ENCODE measurements at regions not wholly inside any gene's neighbourhood (a gene's known extent, or its start where the extent isn't known, plus 50 kb on each side); places are given as distances from the start of the nearest gene placed in this dataset.
"Not testable (repeated sequence)": the region's sequence is repeated elsewhere in the genome, so short reads cannot be mapped to it uniquely, and the experiment has no call there.

GRCh38 chr12:34309806-34310804 lies 287.8 kb downstream of the ALG10 start:
- not testable (repeated sequence) for H3K27ac ChIP-seq (ENCODE audit: low read length); H3K27me3 ChIP-seq (ENCODE audit: low read depth, low read length); H3K4me1 ChIP-seq (ENCODE audit: control insufficient read depth in 1 of 2, insufficient read depth in 2 of 2, low read length in 2 of 2); H3K36me3 ChIP-seq (ENCODE audit: control insufficient read depth in 1 of 2, insufficient read depth in 2 of 2, low read length in 2 of 2); H3K4me3 ChIP-seq (ENCODE audit: low read depth in 1 of 2, low read length in 2 of 2)
- peaks cover 0 to 17% of the 10 kb centered on the region in 2 donors for H3K9me3 ChIP-seq (ENCODE audit: control insufficient read depth in 1 of 2, low read length in 2 of 2)

DNA sequence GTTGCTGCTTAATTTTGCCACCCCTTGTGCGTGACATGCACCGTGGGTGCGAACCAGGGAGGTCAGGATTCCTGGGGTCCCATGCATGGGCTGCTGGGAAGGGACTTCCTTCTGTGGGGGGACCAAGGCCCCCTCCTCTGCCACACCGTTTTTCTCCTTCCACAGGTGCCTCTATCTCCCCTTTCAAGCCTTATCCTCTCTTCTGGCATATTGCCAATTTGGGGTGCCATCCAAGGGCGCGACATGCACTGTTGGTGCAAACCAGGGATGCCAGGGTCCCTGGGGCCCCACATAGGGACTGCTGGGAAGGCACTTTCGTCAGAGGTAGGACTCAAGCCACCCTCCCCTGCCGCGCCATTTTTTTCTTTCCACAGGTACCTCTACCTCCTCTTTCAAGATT lies 289.0 kb downstream of the ALG10 start:
- Histone ChIP-seq H3K27me3 (ENCODE audit: low read depth, low read length) (no peaks in the 10 kb centered on the region), H3K4me3 (ENCODE audit: low read depth in 1 of 2, low read length in 2 of 2) (no peak overlapping the region), H3K27ac (ENCODE audit: low read length) (no peak overlapping the region), H3K36me3 (ENCODE audit: control insufficient read depth in 1 of 2, insufficient read depth in 2 of 2, low read length in 2 of 2) (no peaks in the 10 kb centered on the region), H3K9me3 (ENCODE audit: control insufficient read depth in 1 of 2, low read length in 2 of 2) (peaks cover 0 to 11% of the 10 kb centered on the region in 2 donors), H3K4me1 (ENCODE audit: control insufficient read depth in 1 of 2, insufficient read depth in 2 of 2, low read length in 2 of 2) (no peaks in the 10 kb centered on the region)

- Histone ChIP-seq H3K9me3 (ENCODE audit: control insufficient read depth in 1 of 2, low read length in 2 of 2) (peaks cover 0 to 18% of the 10 kb centered on the region in 2 donors), H3K4me1 (ENCODE audit: control insufficient read depth in 1 of 2, insufficient read depth in 2 of 2, low read length in 2 of 2) (no peaks in the 10 kb centered on the region), H3K36me3 (ENCODE audit: control insufficient read depth in 1 of 2, insufficient read depth in 2 of 2, low read length in 2 of 2) (no peaks in the 10 kb centered on the region), H3K27ac (ENCODE audit: low read length) (no peak overlapping the region), H3K27me3 (ENCODE audit: low read depth, low read length) (no peaks in the 10 kb centered on the region), H3K4me3 (ENCODE audit: low read depth in 1 of 2, low read length in 2 of 2) (no peak overlapping the region)
Measured at GRCh38 chr12:34327671-34328070, 305.4 kb downstream of the ALG10 start.

- Histone ChIP-seq H3K36me3 (ENCODE audit: control insufficient read depth in 1 of 2, insufficient read depth in 2 of 2, low read length in 2 of 2) (no peaks in the 10 kb centered on the region), H3K9me3 (ENCODE audit: control insufficient read depth in 1 of 2, low read length in 2 of 2) (peaks cover 0 to under 1% of the 10 kb centered on the region in 2 donors), H3K27me3 (ENCODE audit: low read depth, low read length) (no peaks in the 10 kb centered on the region), H3K4me1 (ENCODE audit: control insufficient read depth in 1 of 2, insufficient read depth in 2 of 2, low read length in 2 of 2) (no peaks in the 10 kb centered on the region), H3K27ac (ENCODE audit: low read length) (no peak overlapping the region), H3K4me3 (ENCODE audit: low read depth in 1 of 2, low read length in 2 of 2) (no peak overlapping the region)
Measured at GRCh38 chr12:34333337-34333736, 311.0 kb downstream of the ALG10 start.

GRCh38 chr12:34334538-34334937 lies 312.2 kb downstream of the ALG10 start:
- Histone ChIP-seq H3K9me3 (ENCODE audit: control insufficient read depth in 1 of 2, low read length in 2 of 2) (peaks cover 0 to 4% of the 10 kb centered on the region in 2 donors), H3K4me1 (ENCODE audit: control insufficient read depth in 1 of 2, insufficient read depth in 2 of 2, low read length in 2 of 2) (no peaks in the 10 kb centered on the region), H3K4me3 (ENCODE audit: low read depth in 1 of 2, low read length in 2 of 2) (no peak overlapping the region), H3K36me3 (ENCODE audit: control insufficient read depth in 1 of 2, insufficient read depth in 2 of 2, low read length in 2 of 2) (no peaks in the 10 kb centered on the region), H3K27me3 (ENCODE audit: low read depth, low read length) (no peaks in the 10 kb centered on the region), H3K27ac (ENCODE audit: low read length) (no peak overlapping the region)

DNA sequence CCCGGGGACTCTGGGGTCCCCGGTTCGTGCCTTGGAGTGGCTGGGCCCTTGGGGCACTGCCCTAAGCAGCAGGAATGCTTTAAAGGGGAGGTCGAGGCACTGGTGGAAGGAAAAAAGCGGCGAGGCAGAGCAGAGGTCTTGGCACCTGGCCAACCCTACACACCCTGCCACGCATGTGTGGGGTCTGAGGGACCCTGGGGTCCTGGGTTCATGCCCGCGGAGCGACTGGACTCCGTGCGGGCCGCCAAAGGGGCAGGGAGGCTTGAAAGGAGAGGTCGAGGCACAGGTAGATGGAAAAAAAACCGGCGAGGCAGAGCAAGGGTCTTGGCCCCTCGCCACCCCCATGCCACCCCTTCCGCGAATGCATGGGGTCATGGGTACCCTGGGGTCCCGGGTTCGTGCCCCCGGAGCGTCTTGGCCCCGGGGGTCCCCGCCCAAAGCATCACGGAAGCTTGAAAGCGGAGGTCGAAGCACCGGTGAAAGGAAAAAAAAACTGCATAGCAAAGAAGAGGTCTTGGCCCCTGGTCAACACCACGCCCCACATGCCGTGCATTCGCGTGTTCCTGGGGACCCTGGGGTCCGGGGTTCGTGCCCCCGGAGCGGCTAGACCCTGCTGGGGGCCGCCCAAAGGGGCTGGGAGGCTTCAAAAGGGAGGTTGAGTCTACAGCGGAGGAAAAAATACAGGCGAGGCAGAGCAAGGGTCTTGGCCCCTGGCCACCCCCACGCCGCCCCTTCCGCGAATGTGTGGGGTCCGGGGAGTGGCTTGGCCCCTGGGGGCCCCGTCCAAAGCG lies 312.9 kb downstream of the ALG10 start:
- Histone ChIP-seq H3K4me1 (ENCODE audit: control insufficient read depth in 1 of 2, insufficient read depth in 2 of 2, low read length in 2 of 2) (no peaks in the 10 kb centered on the region), H3K9me3 (ENCODE audit: control insufficient read depth in 1 of 2, low read length in 2 of 2) (peaks cover 0 to 4% of the 10 kb centered on the region in 2 donors), H3K27ac (ENCODE audit: low read length) (no peak overlapping the region), H3K36me3 (ENCODE audit: control insufficient read depth in 1 of 2, insufficient read depth in 2 of 2, low read length in 2 of 2) (no peaks in the 10 kb centered on the region), H3K27me3 (ENCODE audit: low read depth, low read length) (no peaks in the 10 kb centered on the region), H3K4me3 (ENCODE audit: low read depth in 1 of 2, low read length in 2 of 2) (no peak overlapping the region)

DNA sequence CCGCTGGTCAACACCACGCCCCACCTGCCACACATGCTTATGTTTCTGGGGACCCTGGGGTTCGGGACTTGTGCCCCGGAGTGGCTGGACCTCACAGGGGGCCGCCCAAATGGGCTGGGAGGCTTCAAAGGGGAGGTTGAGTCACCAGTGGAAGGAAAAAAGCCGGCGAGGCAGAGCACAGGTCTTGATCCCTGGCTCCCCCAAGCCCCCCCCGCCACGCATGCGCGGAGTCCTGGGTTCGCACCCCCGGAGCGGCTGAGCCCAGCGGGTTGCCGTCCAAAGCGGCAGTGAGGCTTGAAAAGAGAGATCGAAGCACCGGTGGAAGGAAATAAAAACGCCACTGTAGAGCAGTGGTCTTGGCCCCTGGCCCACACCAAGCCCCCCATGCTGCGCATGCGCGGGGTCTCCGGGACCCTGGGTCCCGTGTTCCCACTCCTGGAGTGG lies 313.5 kb downstream of the ALG10 start:
- Histone ChIP-seq H3K9me3 (ENCODE audit: control insufficient read depth in 1 of 2, low read length in 2 of 2) (peaks cover 0 to 5% of the 10 kb centered on the region in 2 donors), H3K4me3 (ENCODE audit: low read depth in 1 of 2, low read length in 2 of 2) (no peak overlapping the region), H3K27me3 (ENCODE audit: low read depth, low read length) (no peaks in the 10 kb centered on the region), H3K27ac (ENCODE audit: low read length) (no peak overlapping the region), H3K4me1 (ENCODE audit: control insufficient read depth in 1 of 2, insufficient read depth in 2 of 2, low read length in 2 of 2) (no peaks in the 10 kb centered on the region), H3K36me3 (ENCODE audit: control insufficient read depth in 1 of 2, insufficient read depth in 2 of 2, low read length in 2 of 2) (no peaks in the 10 kb centered on the region)

- Histone ChIP-seq H3K9me3 (ENCODE audit: control insufficient read depth in 1 of 2, low read length in 2 of 2) (peaks cover 0 to 11% of the 10 kb centered on the region in 2 donors), H3K4me3 (ENCODE audit: low read depth in 1 of 2, low read length in 2 of 2) (no peak overlapping the region), H3K36me3 (ENCODE audit: control insufficient read depth in 1 of 2, insufficient read depth in 2 of 2, low read length in 2 of 2) (no peaks in the 10 kb centered on the region), H3K27me3 (ENCODE audit: low read depth, low read length) (no peaks in the 10 kb centered on the region), H3K4me1 (ENCODE audit: control insufficient read depth in 1 of 2, insufficient read depth in 2 of 2, low read length in 2 of 2) (no peaks in the 10 kb centered on the region), H3K27ac (ENCODE audit: low read length) (no peak overlapping the region)
Measured at GRCh38 chr12:34336619-34337465, 314.5 kb downstream of the ALG10 start.

DNA sequence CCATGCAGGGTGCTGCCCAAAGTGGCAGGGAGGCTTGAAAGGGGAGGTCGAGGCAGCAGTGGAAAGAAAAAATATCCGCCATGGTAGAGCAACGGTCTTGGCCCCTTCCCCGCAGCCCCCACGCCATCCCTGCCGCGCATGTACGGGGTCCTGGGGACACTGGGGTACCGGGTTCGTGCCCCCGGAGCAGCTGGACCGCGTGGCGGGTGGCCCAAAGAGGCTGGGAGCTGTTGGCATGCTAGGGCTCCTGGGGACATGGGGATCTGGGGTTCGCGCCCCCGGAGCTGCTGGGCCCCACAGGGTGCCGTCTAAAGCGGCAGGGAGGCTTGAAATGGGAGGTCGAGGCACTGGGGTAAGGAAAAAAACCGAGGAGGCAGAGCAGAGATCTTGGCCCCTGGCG lies 316.5 kb downstream of the ALG10 start:
- H3K9me3 ChIP-seq (ENCODE audit: control insufficient read depth in 1 of 2, low read length in 2 of 2): peaks cover 0 to 20% of the 10 kb centered on the region in 2 donors
- no peaks in the 10 kb centered on the region for H3K4me1 ChIP-seq (ENCODE audit: control insufficient read depth in 1 of 2, insufficient read depth in 2 of 2, low read length in 2 of 2)

GRCh38 chr12:34339922-34340321 lies 317.6 kb downstream of the ALG10 start:
- H3K4me3 ChIP-seq (ENCODE audit: low read depth in 1 of 2, low read length in 2 of 2): no peak overlapping the region
- peaks cover 0 to 28% of the 10 kb centered on the region in 2 donors for H3K9me3 ChIP-seq (ENCODE audit: control insufficient read depth in 1 of 2, low read length in 2 of 2)
- H3K27ac ChIP-seq (ENCODE audit: low read length): no peak overlapping the region
- H3K36me3 ChIP-seq (ENCODE audit: control insufficient read depth in 1 of 2, insufficient read depth in 2 of 2, low read length in 2 of 2): no peaks in the 10 kb centered on the region
- no peaks in the 10 kb centered on the region for H3K4me1 ChIP-seq (ENCODE audit: control insufficient read depth in 1 of 2, insufficient read depth in 2 of 2, low read length in 2 of 2)
- H3K27me3 ChIP-seq (ENCODE audit: low read depth, low read length): no peaks in the 10 kb centered on the region

More for the DNA sequence above, 316.5 kb downstream of the ALG10 start:
- Histone ChIP-seq H3K36me3 (ENCODE audit: control insufficient read depth in 1 of 2, insufficient read depth in 2 of 2, low read length in 2 of 2) (no peaks in the 10 kb centered on the region), H3K4me3 (ENCODE audit: low read depth in 1 of 2, low read length in 2 of 2) (peak overlapping the region in 1 of 2 donors; percentile 9), H3K27ac (ENCODE audit: low read length) (no peak overlapping the region), H3K27me3 (ENCODE audit: low read depth, low read length) (no peaks in the 10 kb centered on the region)

All from muscle layer of duodenum (tissue), 2 donors.